K562 (cell line): ENCODE measurements at regions not wholly inside any gene's neighbourhood (a gene's known extent, or its start where the extent isn't known, plus 50 kb on each side); places are given as distances from the start of the nearest gene placed in this dataset.
"Not testable (repeated sequence)": the region's sequence is repeated elsewhere in the genome, so short reads cannot be mapped to it uniquely, and the experiment has no call there.

Experiments used
- FUS ChIP-seq: fragments of 200-400 bp; formaldehyde crosslinking; optimal IDR thresholded peaks from 2 replicates; pipeline ENCODE3; 2017; ENCODE audit warnings: low read depth, low read length
- HDAC6 ChIP-seq: IDR thresholded peaks from 2 replicates; pipeline ENCODE4 v1.6.1; 2012; ENCODE audit warnings: low read depth, mild to moderate bottlenecking, control low read depth, inconsistent platforms, low read length, moderate library complexity
- HIVEP1 ChIP-seq: fragments of 250-450 bp; sonication (Bioruptor Pico); IDR thresholded peaks from 2 replicates; pipeline ENCODE4 v1.4.0; 2020; ENCODE audit warnings: mild to moderate bottlenecking
- L3MBTL2 ChIP-seq: fragments of 450-650 bp; IDR thresholded peaks from 2 replicates; pipeline ENCODE4 v1.6.1; 2016; ENCODE audit warnings: mild to moderate bottlenecking, moderate library complexity
- MEF2D ChIP-seq: conservative IDR thresholded peaks from 2 replicates; pipeline ENCODE4 v1.6.1; 2016; ENCODE audit warnings: low read depth, missing genetic modification characterization, missing compliant biosample characterization
- RAD51 ChIP-seq: fragments of 450-650 bp; IDR thresholded peaks from 2 replicates; pipeline ENCODE4 v1.7.1; 2016; ENCODE audit warnings: low read depth, mild to moderate bottlenecking, borderline replicate concordance
- RNF2 ChIP-seq: sonication (generic); IDR thresholded peaks from 2 replicates; pipeline ENCODE4 v1.6.1; 2016
- SMC3 ChIP-seq: conservative IDR thresholded peaks from 2 replicates; pipeline ENCODE4 v1.6.1; 2011; ENCODE audit warnings: low read depth, low read length, improper control_type of control experiment; ENCODE audit not compliant: insufficient read depth
- TAF1 ChIP-seq: IDR thresholded peaks from 2 replicates; pipeline ENCODE4 v1.6.1; 2011; ENCODE audit warnings: mild to moderate bottlenecking, low read length, moderate library complexity; ENCODE audit not compliant: insufficient read depth, control insufficient read depth, severe bottlenecking; ENCODE audit errors: extremely low read depth
- ZNF232 ChIP-seq: sonication (generic); formaldehyde crosslinking; IDR thresholded peaks from 2 replicates; pipeline ENCODE4 v1.8.0; 2022; ENCODE audit warnings: mild to moderate bottlenecking, missing genetic modification reagents
- TF ChIP-seq, protein P1 (sequence below), 3 experiments: IDR thresholded peaks in 2 of 3; conservative IDR thresholded peaks in 1 of 3; 2 replicates each; pipeline ENCODE4 v1.5.1; 2011 to 2012; ENCODE audit warnings: low read length in 3 of 3, mild to moderate bottlenecking in 3 of 3, control low read depth in 2 of 3, improper control_type of control experiment in 1 of 3, inconsistent platforms in 1 of 3, low read depth in 1 of 3, mixed read lengths in 1 of 3, moderate library complexity in 1 of 3; ENCODE audit not compliant: insufficient read depth in 2 of 3
- TF ChIP-seq, protein P2 (sequence below), 2 experiments: fragments of 250-450 bp in 1 of 2; fragments of 450-650 bp in 1 of 2; sonication (Bioruptor Pico) in 1 of 2; IDR thresholded peaks; 2 replicates each; pipeline versions ENCODE4 v1.6.1 to v1.8.0; 2016 to 2021; ENCODE audit warnings: mild to moderate bottlenecking in 2 of 2, moderate library complexity in 2 of 2, missing compliant biosample characterization in 1 of 2, missing genetic modification characterization in 1 of 2
- TF ChIP-seq, protein P3 (sequence below): conservative IDR thresholded peaks from 2 replicates; pipeline ENCODE4 v1.6.1; 2011; ENCODE audit warnings: low read depth, mild to moderate bottlenecking, low read length; ENCODE audit not compliant: control insufficient read depth
- TF ChIP-seq, protein P4 (sequence below): fragments of 450-650 bp; formaldehyde crosslinking; IDR thresholded peaks from 2 replicates; pipeline ENCODE4 v1.4.0; 2022; ENCODE audit warnings: missing genetic modification characterization

DNA sequence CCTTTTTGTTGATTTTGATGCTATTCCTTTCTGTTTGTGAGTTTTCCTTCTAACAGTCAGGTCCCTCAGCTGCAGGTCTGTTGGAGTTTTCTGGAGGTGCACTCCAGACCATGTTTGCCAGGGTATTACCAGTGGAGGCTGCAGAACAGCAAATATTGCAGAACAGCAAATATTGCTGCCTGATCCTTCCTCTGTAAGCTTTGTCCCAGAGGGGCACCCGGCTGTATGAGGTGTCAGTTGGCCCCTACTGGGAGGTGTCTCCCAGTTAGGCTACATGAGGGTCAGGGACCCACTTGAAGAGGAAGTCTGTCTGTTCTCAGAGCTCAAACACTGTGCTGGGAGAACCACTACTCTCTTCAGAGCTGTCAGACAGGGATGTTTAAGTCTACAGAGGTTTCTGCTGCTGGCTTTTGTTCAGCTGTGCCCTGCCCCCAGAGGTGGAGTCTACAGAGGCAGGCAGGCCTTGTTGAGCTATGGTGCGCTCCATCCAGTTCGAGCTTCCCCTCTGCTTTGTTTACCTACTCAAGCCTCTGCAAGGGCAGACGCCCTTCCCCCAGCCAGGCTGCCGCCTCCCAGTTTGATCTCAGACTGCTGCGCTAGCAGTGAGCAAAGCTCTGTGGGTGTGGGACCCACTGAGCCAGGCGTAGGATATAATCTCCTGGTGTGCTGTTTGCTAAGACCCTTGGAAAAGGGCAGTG is 70.3 kb upstream of the CECR2 start:
- TF ChIP-seq FUS; HDAC6; RNF2; L3MBTL2; RAD51; TAF1; ZNF232 (CRISPR knock-in tag); SMC3; MEF2D (tag); HIVEP1 (CRISPR knock-in tag): not testable (repeated sequence)
- TF ChIP-seq, protein P1, sequence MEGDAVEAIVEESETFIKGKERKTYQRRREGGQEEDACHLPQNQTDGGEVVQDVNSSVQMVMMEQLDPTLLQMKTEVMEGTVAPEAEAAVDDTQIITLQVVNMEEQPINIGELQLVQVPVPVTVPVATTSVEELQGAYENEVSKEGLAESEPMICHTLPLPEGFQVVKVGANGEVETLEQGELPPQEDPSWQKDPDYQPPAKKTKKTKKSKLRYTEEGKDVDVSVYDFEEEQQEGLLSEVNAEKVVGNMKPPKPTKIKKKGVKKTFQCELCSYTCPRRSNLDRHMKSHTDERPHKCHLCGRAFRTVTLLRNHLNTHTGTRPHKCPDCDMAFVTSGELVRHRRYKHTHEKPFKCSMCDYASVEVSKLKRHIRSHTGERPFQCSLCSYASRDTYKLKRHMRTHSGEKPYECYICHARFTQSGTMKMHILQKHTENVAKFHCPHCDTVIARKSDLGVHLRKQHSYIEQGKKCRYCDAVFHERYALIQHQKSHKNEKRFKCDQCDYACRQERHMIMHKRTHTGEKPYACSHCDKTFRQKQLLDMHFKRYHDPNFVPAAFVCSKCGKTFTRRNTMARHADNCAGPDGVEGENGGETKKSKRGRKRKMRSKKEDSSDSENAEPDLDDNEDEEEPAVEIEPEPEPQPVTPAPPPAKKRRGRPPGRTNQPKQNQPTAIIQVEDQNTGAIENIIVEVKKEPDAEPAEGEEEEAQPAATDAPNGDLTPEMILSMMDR (IDR thresholded peaks at IDR 0.05 in 2 of 3, conservative IDR thresholded peaks at IDR 0.05 in 1 of 3; ENCODE audit: insufficient read depth in 2 of 3, low read depth in 1 of 3, low read length in 3 of 3) = not testable (repeated sequence)
- TF ChIP-seq, protein P2, sequence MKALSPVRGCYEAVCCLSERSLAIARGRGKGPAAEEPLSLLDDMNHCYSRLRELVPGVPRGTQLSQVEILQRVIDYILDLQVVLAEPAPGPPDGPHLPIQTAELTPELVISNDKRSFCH (CRISPR knock-in tag; IDR thresholded peaks at IDR 0.05) = not testable (repeated sequence)
- TF ChIP-seq, protein P2 (tag; IDR thresholded peaks at IDR 0.05) = not testable (repeated sequence)
- TF ChIP-seq, protein P3, sequence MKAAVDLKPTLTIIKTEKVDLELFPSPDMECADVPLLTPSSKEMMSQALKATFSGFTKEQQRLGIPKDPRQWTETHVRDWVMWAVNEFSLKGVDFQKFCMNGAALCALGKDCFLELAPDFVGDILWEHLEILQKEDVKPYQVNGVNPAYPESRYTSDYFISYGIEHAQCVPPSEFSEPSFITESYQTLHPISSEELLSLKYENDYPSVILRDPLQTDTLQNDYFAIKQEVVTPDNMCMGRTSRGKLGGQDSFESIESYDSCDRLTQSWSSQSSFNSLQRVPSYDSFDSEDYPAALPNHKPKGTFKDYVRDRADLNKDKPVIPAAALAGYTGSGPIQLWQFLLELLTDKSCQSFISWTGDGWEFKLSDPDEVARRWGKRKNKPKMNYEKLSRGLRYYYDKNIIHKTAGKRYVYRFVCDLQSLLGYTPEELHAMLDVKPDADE = not testable (repeated sequence)
- TF ChIP-seq, protein P4, sequence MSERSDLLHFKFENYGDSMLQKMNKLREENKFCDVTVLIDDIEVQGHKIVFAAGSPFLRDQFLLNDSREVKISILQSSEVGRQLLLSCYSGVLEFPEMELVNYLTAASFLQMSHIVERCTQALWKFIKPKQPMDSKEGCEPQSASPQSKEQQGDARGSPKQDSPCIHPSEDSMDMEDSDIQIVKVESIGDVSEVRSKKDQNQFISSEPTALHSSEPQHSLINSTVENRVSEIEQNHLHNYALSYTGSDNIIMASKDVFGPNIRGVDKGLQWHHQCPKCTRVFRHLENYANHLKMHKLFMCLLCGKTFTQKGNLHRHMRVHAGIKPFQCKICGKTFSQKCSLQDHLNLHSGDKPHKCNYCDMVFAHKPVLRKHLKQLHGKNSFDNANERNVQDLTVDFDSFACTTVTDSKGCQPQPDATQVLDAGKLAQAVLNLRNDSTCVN (CRISPR knock-in tag) = not testable (repeated sequence)
